Prostate gland (tissue), 2 donors: ENCODE measurements at regions not wholly inside any gene's neighbourhood (a gene's known extent, or its start where the extent isn't known, plus 50 kb on each side); places are given as distances from the start of the nearest gene placed in this dataset.

Experiments used
- DNase-seq: peaks from one replicate; pipeline ENCODE4 v3.0.0-alpha.2; 2019; ENCODE audit warnings: low spot score
- H3K27ac ChIP-seq, 2 donors: fragments of 200-600 bp; sonication (generic); 2 replicates each; pipeline ENCODE4 v1.5.1; 2017 to 2019
- H3K27me3 ChIP-seq: fragments of 200-600 bp; sonication (generic); replicated peaks from 2 replicates; pipeline ENCODE4 v1.5.1; 2019; ENCODE audit not compliant: insufficient read depth
- H3K36me3 ChIP-seq, 2 donors: fragments of 200-600 bp; sonication (generic); 1 replicate in 1 of 2; 2 replicates in 1 of 2; pipeline versions ENCODE4 v1.5.1 to v1.8.1; 2017 to 2019
- H3K4me1 ChIP-seq: fragments of 200-600 bp; sonication (generic); replicated peaks from 2 replicates; pipeline ENCODE4 v1.5.1; 2019
- H3K4me3 ChIP-seq, 2 donors: fragments of 200-600 bp; sonication (generic); 2 replicates each; pipeline ENCODE4 v1.5.1; 2017 to 2019
- H3K9me3 ChIP-seq: fragments of 200-600 bp; sonication (generic); 2 replicates; pipeline ENCODE4 v1.5.1; 2017
- CTCF ChIP-seq, 4 experiments: fragments of 200-600 bp in 2 of 4; fragments of 450-650 bp in 2 of 4; sonication (generic) in 2 of 4; IDR thresholded peaks; 1 replicate in 3 of 4; 2 replicates in 1 of 4; pipeline ENCODE4 v1.5.1; 2016 to 2019; ENCODE audit warnings: antibody characterized with exemption in 4 of 4, mild to moderate bottlenecking in 2 of 4, moderate library complexity in 2 of 4
- POLR2A ChIP-seq: fragments of 450-650 bp; IDR thresholded peaks from one replicate; pipeline ENCODE4 v1.6.1; 2016; ENCODE audit warnings: antibody characterized with exemption, mild to moderate bottlenecking
- POLR2AphosphoS5 ChIP-seq: sonication (generic); formaldehyde crosslinking; IDR thresholded peaks from one replicate; pipeline ENCODE4 v1.6.1; 2017; ENCODE audit warnings: antibody characterized with exemption
- WGBS: methylation state at CpG from one replicate; pipeline ENCODE4 v1.1.5; 2018; 5-methylcytosine and 5-hydroxymethylcytosine counted together
- intact Hi-C: fragments of 100-400 bp; cut with DNase I; formaldehyde crosslinking; loops from one replicate; pipeline ENCODE4 v1.14.2; 2022

GRCh38 chr5:158066076-158066475 is 207.1 kb upstream of the CLINT1 start:
- WGBS: 0% methylated on average over 1 of the region's 1 CpG
- H3K4me1 ChIP-seq: no peaks in the 10 kb centered on the region
- no peaks in the 10 kb centered on the region for H3K36me3 ChIP-seq
- H3K27ac ChIP-seq: no peak overlapping the region
- no peak overlapping the region for H3K4me3 ChIP-seq
- DNase-seq: no peak
- no peaks in the 10 kb centered on the region for H3K9me3 ChIP-seq
- intact Hi-C loops: no loop called here
- TF ChIP-seq POLR2A: no peak
- no peak for TF ChIP-seq POLR2AphosphoS5
- no peak for TF ChIP-seq CTCF (IDR thresholded peaks at IDR 0.05)
- H3K27me3 ChIP-seq: no peaks in the 10 kb centered on the region

GRCh38 chr5:158064334-158065123 is 205.6 kb upstream of the CLINT1 start:
- H3K4me3 ChIP-seq: no peak overlapping the region
- no peaks in the 10 kb centered on the region for H3K27me3 ChIP-seq
- intact Hi-C loops: no loop called here
- no peaks in the 10 kb centered on the region for H3K4me1 ChIP-seq
- DNase-seq: no peak
- H3K27ac ChIP-seq: no peak overlapping the region
- TF ChIP-seq CTCF (IDR thresholded peaks at IDR 0.05): no peak
- no peak for TF ChIP-seq POLR2AphosphoS5
- no peak for TF ChIP-seq POLR2A
- H3K36me3 ChIP-seq: no peaks in the 10 kb centered on the region
- H3K9me3 ChIP-seq: no peaks in the 10 kb centered on the region
- WGBS: 62% methylated on average over 5 of the region's 5 CpGs

DNA sequence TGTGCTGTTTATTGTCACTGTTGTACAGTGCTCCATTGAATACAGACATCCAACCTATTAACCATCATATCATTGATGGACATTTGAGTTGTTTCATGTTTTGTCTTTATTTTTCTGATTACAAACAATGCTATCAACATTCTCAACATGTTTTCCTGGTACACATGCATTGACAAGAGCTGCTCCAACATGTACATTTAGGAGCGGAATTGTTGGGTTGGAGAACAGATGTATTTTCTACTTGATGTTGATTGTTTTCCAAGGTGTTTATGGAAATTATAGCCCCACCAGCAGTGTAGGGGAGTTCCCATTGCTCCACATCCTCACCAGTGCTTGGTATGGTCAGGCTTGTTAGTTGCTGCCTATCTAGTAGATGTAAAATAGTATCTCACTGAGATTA is 204.1 kb upstream of the CLINT1 start:
- intact Hi-C loops: no loop called here
- no peak for DNase-seq
- TF ChIP-seq CTCF (IDR thresholded peaks at IDR 0.05) (no peak), POLR2AphosphoS5 (no peak), POLR2A (no peak)
- no peaks in the 10 kb centered on the region for H3K36me3 ChIP-seq
- no peaks in the 10 kb centered on the region for H3K27me3 ChIP-seq
- WGBS: 100% methylated on average over 1 of the region's 1 CpG
- H3K9me3 ChIP-seq: no peaks in the 10 kb centered on the region
- no peak overlapping the region for H3K4me3 ChIP-seq
- no peak overlapping the region for H3K27ac ChIP-seq
- H3K4me1 ChIP-seq: no peaks in the 10 kb centered on the region

DNA sequence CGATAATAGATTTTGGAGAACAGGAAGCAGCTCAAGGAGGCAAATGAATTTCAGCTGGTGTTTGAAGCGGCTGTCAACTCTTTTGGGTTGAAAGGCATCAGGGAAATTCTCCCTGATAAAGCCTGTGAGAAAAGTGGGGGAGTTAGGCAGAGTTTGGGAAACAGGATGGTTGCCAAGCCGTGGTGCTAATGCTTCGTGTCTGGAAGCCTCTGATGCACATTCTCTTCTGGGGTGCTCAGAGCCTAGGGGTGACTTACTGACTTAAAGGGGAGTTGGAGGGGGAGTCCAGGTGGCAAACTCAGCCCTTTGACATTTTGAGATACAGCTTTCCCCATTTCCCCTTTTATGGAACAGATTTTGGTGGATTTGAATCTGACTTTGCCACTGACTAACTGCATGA is 202.5 kb upstream of the CLINT1 start:
- no peak for DNase-seq
- Histone ChIP-seq H3K36me3 (no peaks in the 10 kb centered on the region), H3K27me3 (no peaks in the 10 kb centered on the region), H3K4me1 (no peaks in the 10 kb centered on the region), H3K27ac (no peak overlapping the region), H3K9me3 (no peaks in the 10 kb centered on the region), H3K4me3 (no peak overlapping the region)
- no peak for TF ChIP-seq POLR2AphosphoS5
- no peak for TF ChIP-seq POLR2A
- TF ChIP-seq CTCF (IDR thresholded peaks at IDR 0.05): no peak
- intact Hi-C loops: no loop called here
- 94% methylated on average over 4 of the region's 4 CpGs for WGBS

- no peak for TF ChIP-seq POLR2A
- TF ChIP-seq CTCF (IDR thresholded peaks at IDR 0.05): no peak
- TF ChIP-seq POLR2AphosphoS5: no peak
- DNase-seq: no peak
- 87% methylated on average over 2 of the region's 2 CpGs for WGBS
- H3K4me1 ChIP-seq: no peaks in the 10 kb centered on the region
- H3K4me3 ChIP-seq: no peak overlapping the region
- no peaks in the 10 kb centered on the region for H3K9me3 ChIP-seq
- intact Hi-C loops: no loop called here
- no peak overlapping the region for H3K27ac ChIP-seq
- no peaks in the 10 kb centered on the region for H3K27me3 ChIP-seq
- no peaks in the 10 kb centered on the region for H3K36me3 ChIP-seq
These were observed 201.3 kb upstream of the CLINT1 start for GRCh38 chr5:158060212-158060611.
